IMR-90 (cell line): ENCODE measurements at regions not wholly inside any gene's neighbourhood (a gene's known extent, or its start where the extent isn't known, plus 50 kb on each side); places are given as distances from the start of the nearest gene placed in this dataset.
"Not testable (repeated sequence)": the region's sequence is repeated elsewhere in the genome, so short reads cannot be mapped to it uniquely, and the experiment has no call there.

Experiments
- ATAC-seq: fragments of 200-7000 bp; cut with Tn5 transposase; 2 replicates; pipeline ENCODE4 v1.9.1; 2020; ENCODE audit warnings: low read depth, mild to moderate bottlenecking, moderate library complexity
- BruUV-seq: library from RNA; stranded (reverse); fragments of 400-500 nt; replicated peaks from 2 replicates; lab custom pipeline; 2021; lab: Mats Ljungman, UMichigan
- CTCF ChIA-PET: fragments of 300-600 bp; formaldehyde crosslinking; extraction: SDS; loops from one replicate; lab custom pipeline; 2021; ENCODE audit warnings: antibody characterized with exemption; lab: Yijun Ruan, JAX
- POLR2A ChIA-PET: fragments of 300-600 bp; sonication (Branson Sonifier 250); formaldehyde crosslinking; loops from one replicate; lab custom pipeline; 2022; ENCODE audit warnings: antibody characterized with exemption; ENCODE audit not compliant: unreplicated experiment; lab: Charles Lee
- DNase-seq: peaks from one replicate; pipeline ENCODE4 v3.0.0; 2013
- H2AFZ ChIP-seq: replicated peaks from 2 replicates; pipeline ENCODE3; 2013; ENCODE audit warnings: low read length, mild to moderate bottlenecking; ENCODE audit not compliant: poor library complexity
- H2AK5ac ChIP-seq: 2 replicates; pipeline ENCODE4 v1.6.1; 2013; ENCODE audit warnings: low read depth, low read length, inconsistent platforms
- H2AK9ac ChIP-seq: replicated peaks from 2 replicates; pipeline ENCODE3; 2013; ENCODE audit warnings: mild to moderate bottlenecking, low read depth, low read length, moderate library complexity; ENCODE audit not compliant: poor library complexity
- H2BK120ac ChIP-seq: 2 replicates; pipeline ENCODE4 v1.6.1; 2013; ENCODE audit warnings: low read depth, low read length, inconsistent platforms
- H2BK15ac ChIP-seq: 3 replicates; pipeline ENCODE4 v1.6.1; 2013; ENCODE audit warnings: low read depth, low read length, inconsistent platforms
- H2BK20ac ChIP-seq: 2 replicates; pipeline ENCODE4 v1.6.1; 2013; ENCODE audit warnings: low read depth, mild to moderate bottlenecking, inconsistent platforms, low read length, moderate library complexity
- H2BK5ac ChIP-seq: 2 replicates; pipeline ENCODE4 v1.6.1; 2013; ENCODE audit warnings: mild to moderate bottlenecking, low read depth, low read length, inconsistent platforms; ENCODE audit not compliant: poor library complexity, severe bottlenecking
- H3K14ac ChIP-seq: replicated peaks from 2 replicates; pipeline ENCODE4 v1.6.1; 2013; ENCODE audit warnings: low read depth, low read length, inconsistent platforms
- H3K18ac ChIP-seq: 2 replicates; pipeline ENCODE4 v1.6.1; 2013; ENCODE audit warnings: low read depth, low read length, control low read depth
- H3K23ac ChIP-seq: 2 replicates; pipeline ENCODE4 v1.6.1; 2013; ENCODE audit warnings: low read depth, low read length, inconsistent platforms
- H3K27ac ChIP-seq: 2 replicates; pipeline ENCODE4 v1.5.1; 2013; ENCODE audit warnings: mild to moderate bottlenecking, control low read depth, low read length; ENCODE audit not compliant: insufficient read depth
- H3K27me3 ChIP-seq: 2 replicates; pipeline ENCODE4 v1.6.1; 2013; ENCODE audit warnings: low read length; ENCODE audit not compliant: control insufficient read depth, insufficient read depth
- H3K36me3 ChIP-seq: 2 replicates; pipeline ENCODE4 v1.6.1; 2013; ENCODE audit warnings: low read length, mixed read lengths; ENCODE audit not compliant: control insufficient read depth, insufficient read depth
- H3K4ac ChIP-seq: 2 replicates; pipeline ENCODE4 v1.6.1; 2013; ENCODE audit warnings: low read depth, low read length, inconsistent platforms
- H3K4me1 ChIP-seq: 2 replicates; pipeline ENCODE4 v1.6.1; 2013; ENCODE audit warnings: low read length, mixed read lengths; ENCODE audit not compliant: control insufficient read depth, insufficient read depth
- H3K4me2 ChIP-seq: 2 replicates; pipeline ENCODE4 v1.6.1; 2013; ENCODE audit warnings: low read depth, mild to moderate bottlenecking, control low read depth, low read length, moderate library complexity
- H3K4me3 ChIP-seq: 2 replicates; pipeline ENCODE4 v1.5.1; 2013; ENCODE audit warnings: low read depth, mild to moderate bottlenecking, control low read depth, low read length, moderate library complexity; ENCODE audit not compliant: insufficient read depth
- H3K56ac ChIP-seq: 2 replicates; pipeline ENCODE4 v1.6.1; 2013; ENCODE audit warnings: low read length, inconsistent platforms; ENCODE audit not compliant: insufficient read depth; ENCODE audit errors: extremely low read depth
- H3K79me1 ChIP-seq, 2 experiments: 2 replicates each; pipeline ENCODE4 v1.6.1; 2013; ENCODE audit warnings: low read length in 2 of 2, inconsistent platforms in 1 of 2, low read depth in 1 of 2
- H3K9ac ChIP-seq: 2 replicates; pipeline ENCODE4 v1.6.1; 2013; ENCODE audit warnings: low read depth, low read length, control low read depth
- H3K9me1 ChIP-seq: 2 replicates; pipeline ENCODE4 v1.6.1; 2013; ENCODE audit warnings: low read length, inconsistent platforms; ENCODE audit not compliant: insufficient read depth
- H3K9me3 ChIP-seq: 2 replicates; pipeline ENCODE4 v1.6.1; 2013; ENCODE audit warnings: low read length; ENCODE audit not compliant: control insufficient read depth, insufficient read depth
- H4K20me1 ChIP-seq: 2 replicates; pipeline ENCODE4 v1.6.1; 2013; ENCODE audit warnings: low read length, inconsistent platforms; ENCODE audit not compliant: insufficient read depth
- H4K5ac ChIP-seq: 2 replicates; pipeline ENCODE4 v1.6.1; 2013; ENCODE audit warnings: mild to moderate bottlenecking, low read depth, low read length, control low read depth
- H4K8ac ChIP-seq, 2 experiments: 2 replicates each; pipeline ENCODE4 v1.6.1; 2013; ENCODE audit warnings: low read depth in 2 of 2, low read length in 2 of 2, control low read depth in 1 of 2, inconsistent platforms in 1 of 2
- H4K91ac ChIP-seq: 2 replicates; pipeline ENCODE4 v1.6.1; 2013; ENCODE audit warnings: low read depth, low read length, inconsistent platforms; ENCODE audit not compliant: insufficient read depth
- WGBS, 2 experiments: methylation state at CpG; one replicate each; pipeline versions ENCODE4 v1.1.5 to v1.1.7; 2013; ENCODE audit warnings: missing lambda C conversion rate in 2 of 2; ENCODE audit not compliant: insufficient read length in 1 of 2; ENCODE audit errors: extremely low coverage in 2 of 2; 5-methylcytosine and 5-hydroxymethylcytosine counted together
- dilution Hi-C: fragments of 300-500 bp; cut with HindIII; formaldehyde crosslinking; loops from one replicate; pipeline ENCODE4 v1.14.3; 2018; ENCODE audit warnings: low sequenced_read_pairs; ENCODE audit not compliant: unreplicated experiment
- in situ Hi-C: fragments of 300-500 bp; cut with MboI; formaldehyde crosslinking; loops from 3 replicates; pipeline ENCODE4 v1.14.3; 2019; ENCODE audit warnings: low sequenced_read_pairs, inconsistent platforms, mixed read lengths
- intact Hi-C: fragments of 100-400 bp; cut with micrococcal nuclease; formaldehyde crosslinking; loops from 2 replicates; pipeline ENCODE4 v1.10.0; 2022

GRCh38 chr9:94022476-94022875 lies 61.8 kb upstream of the PTPDC1 start:
- H3K4me3 ChIP-seq, CTCF ChIA-PET, dilution Hi-C loops, H4K8ac ChIP-seq, H3K56ac ChIP-seq, in situ Hi-C loops, DNase-seq, ATAC-seq, H3K4ac ChIP-seq, H2BK20ac ChIP-seq, H3K4me2 ChIP-seq, H2BK15ac ChIP-seq, POLR2A ChIA-PET, H4K5ac ChIP-seq, H3K36me3 ChIP-seq, H3K18ac ChIP-seq, H3K23ac ChIP-seq, H3K27me3 ChIP-seq, H3K9me3 ChIP-seq, H2BK120ac ChIP-seq, H2BK5ac ChIP-seq, H3K9me1 ChIP-seq, H2AFZ ChIP-seq, H3K14ac ChIP-seq, H4K20me1 ChIP-seq, H3K79me1 ChIP-seq, H2AK5ac ChIP-seq, H3K27ac ChIP-seq, intact Hi-C loops, BruUV-seq, H3K9ac ChIP-seq, H2AK9ac ChIP-seq, H3K4me1 ChIP-seq, H4K91ac ChIP-seq: not testable (repeated sequence)

GRCh38 chr9:94020836-94021235 lies 63.4 kb upstream of the PTPDC1 start:
- H3K4ac ChIP-seq, H3K23ac ChIP-seq: not testable (repeated sequence)

More at GRCh38 chr9:94020836-94021235, 63.4 kb upstream of the PTPDC1 start:
- H3K4me1 ChIP-seq, H4K8ac ChIP-seq, H4K5ac ChIP-seq, H2BK15ac ChIP-seq, H2BK20ac ChIP-seq, H3K27ac ChIP-seq, H4K20me1 ChIP-seq, H3K9me3 ChIP-seq, H3K9ac ChIP-seq, POLR2A ChIA-PET, H2BK5ac ChIP-seq, H2BK120ac ChIP-seq, H3K27me3 ChIP-seq, H3K79me1 ChIP-seq, H3K14ac ChIP-seq, H3K4me3 ChIP-seq, ATAC-seq, H3K9me1 ChIP-seq, H3K56ac ChIP-seq, DNase-seq, H3K36me3 ChIP-seq, H2AK5ac ChIP-seq, dilution Hi-C loops, H2AK9ac ChIP-seq, in situ Hi-C loops, CTCF ChIA-PET, H3K4me2 ChIP-seq, BruUV-seq, H2AFZ ChIP-seq, intact Hi-C loops, H3K18ac ChIP-seq, H4K91ac ChIP-seq: not testable (repeated sequence)
- whole genome bisulfite sequencing, 2 experiments, result no CpG with 5 or more reads among the region's 2 CpGs
